CD4-positive, alpha-beta T cell treated with Interleukin-15 for 4 hours (primary cell): ENCODE measurements at regions not wholly inside any gene's neighbourhood (a gene's known extent, or its start where the extent isn't known, plus 50 kb on each side); places are given as distances from the start of the nearest gene placed in this dataset.
"Not testable (repeated sequence)": the region's sequence is repeated elsewhere in the genome, so short reads cannot be mapped to it uniquely, and the experiment has no call there.

Source experiments
- DNase-seq: peaks from one replicate; pipeline ENCODE4 v3.0.0-alpha.2; 2020; ENCODE audit warnings: low spot score

DNA sequence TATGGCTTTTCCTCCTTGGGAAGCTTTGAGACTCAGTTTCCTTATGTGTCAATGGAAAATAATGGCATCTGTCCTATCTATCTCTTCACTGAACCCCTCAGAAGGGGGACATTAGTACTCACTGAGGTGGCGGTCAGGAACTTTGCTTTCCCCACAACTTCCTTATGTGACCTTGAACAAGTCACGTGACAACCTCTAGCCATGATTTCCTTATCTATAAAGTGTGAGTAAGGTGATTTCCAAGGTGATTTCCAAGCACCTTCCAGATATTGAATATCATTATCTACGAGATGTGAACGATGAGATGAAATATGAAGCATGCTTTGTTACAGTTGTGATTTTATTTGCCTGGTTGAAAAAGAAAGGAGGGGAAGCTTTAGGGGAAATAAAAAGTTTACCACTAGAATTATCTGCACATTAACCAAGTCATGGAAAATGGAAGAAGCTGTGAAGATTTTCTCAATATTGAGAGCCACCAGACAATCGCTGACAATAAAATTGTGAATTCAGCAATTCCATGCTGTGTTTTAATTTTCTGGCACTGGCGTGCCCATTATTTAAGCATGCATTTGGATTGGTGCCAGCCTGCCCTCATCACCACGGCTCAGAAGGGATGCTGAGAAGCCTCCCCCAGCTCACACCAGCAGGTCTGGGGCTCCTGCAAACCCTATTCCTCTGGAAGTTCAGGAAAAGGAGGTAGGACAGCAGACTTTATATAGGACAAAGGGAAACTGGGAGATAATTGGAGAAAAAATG is 255.3 kb downstream of the CD83 start:
- no peak for DNase-seq

- no peak for DNase-seq
These were observed 256.3 kb downstream of the CD83 start for GRCh38 chr6:14373648-14374437.

DNA sequence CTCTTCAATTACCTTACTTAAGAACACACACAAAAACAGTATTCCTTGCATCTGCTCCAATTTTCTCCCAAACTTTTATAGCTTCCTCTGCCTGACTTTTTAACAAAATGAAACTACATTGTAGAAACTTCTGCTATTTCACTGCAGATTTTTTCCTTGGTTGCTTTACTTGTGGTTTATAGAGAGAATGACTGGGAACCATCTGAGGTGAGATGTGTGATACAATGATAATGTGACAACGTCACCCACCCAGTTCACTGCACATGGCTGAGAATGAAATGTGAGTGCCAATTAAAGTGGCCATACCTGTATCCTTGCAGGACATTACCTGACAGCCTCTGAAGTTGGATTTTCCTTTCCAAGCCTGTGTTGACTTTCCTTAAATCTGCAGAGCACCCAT is 258.4 kb downstream of the CD83 start:
- DNase-seq: no peak

DNA sequence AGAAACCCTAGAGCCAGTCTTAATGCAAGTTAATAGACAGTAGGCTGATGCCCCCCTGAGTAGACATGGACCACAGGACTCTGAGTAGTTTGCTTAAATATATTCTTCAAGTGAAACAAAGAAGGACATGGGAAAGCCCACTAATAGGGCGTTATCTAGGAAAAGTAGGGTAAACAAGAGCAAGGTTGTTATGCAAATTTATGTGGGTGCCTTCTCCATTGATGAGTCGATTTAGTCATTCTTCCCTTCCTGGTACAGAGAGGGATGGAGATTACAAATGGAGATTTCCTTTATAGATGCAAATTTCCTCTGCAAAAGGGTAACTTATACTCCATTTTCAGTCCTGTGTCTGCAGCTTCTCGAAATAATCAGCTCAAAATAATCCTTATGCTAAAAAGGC is 262.0 kb downstream of the CD83 start:
- DNase-seq: no peak

DNA sequence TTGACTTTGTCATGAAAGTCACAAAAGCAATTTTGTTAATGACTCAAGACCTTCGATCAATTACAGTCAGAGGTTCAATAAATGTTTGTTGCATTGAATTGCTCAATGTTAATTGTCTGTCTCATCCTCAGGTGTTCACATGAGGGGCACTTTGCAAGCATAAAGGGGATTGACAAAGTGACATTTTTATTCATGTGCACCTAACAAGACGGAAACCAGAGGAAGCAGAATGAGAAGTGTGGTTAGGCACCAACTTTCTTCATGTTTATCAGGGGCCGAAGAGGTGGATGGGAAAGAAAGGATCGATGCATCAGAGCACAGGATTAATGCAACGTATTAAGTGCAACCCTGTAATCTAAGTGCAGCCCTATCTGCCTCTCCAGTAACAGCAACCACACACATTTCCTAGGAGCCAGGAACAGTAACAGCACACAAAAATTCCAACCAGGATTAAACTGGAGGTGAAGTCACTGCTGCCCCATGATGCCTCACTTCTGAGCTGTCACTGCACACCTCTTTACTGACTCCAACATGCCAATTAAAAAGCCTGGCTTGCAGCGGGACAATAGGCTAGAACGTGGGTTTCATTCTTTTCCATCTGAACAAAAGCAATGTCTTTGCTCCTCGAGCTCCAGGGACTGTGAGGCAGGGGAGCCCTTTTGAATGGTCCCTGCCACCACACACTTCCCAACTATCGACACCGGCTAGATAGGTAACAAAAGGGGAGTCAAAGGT is 262.7 kb downstream of the CD83 start:
- no peak for DNase-seq

DNA sequence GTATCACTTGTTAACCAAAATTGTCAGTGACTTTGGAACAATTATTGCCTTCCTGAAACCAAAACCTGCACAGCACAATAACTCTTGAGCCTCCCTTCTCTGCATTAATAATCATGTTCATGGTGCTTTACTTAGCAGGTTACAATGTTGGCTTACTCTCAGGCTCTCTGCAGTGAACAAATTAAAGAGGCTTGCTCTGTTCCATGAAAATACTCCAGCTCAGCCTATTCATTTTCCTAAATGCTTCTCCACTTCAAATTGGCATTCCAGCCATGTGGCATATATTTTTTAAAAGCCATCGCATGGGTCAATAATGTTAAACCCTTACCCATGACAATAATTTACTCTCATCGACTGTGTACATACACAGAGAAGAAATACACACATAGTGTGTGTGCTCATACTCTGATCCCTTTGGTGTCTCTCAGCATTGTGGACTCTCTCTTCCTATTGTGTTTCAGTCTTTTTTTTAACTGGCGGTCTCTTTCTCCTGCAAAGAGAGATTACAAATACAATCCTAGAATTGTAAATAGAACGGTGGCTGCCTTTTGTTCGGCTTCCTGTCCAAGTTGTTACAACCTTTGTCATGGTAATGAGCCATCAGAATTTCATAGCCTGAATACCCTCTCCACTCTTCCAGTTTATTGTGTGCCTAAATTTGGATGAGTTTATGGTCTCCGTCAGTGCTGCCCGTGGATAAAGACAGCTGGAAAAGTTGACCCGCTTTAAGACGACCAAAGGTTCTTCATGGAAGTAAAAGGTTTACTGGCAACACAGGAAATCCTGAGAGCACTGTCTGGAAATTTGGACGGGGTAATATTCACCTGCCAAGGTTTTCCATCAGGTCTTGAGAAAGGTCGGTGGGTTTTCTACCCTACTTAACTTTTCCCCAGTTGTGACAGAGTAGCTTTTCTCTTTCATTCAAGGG is 263.6 kb downstream of the CD83 start:
- no peak for DNase-seq

DNA sequence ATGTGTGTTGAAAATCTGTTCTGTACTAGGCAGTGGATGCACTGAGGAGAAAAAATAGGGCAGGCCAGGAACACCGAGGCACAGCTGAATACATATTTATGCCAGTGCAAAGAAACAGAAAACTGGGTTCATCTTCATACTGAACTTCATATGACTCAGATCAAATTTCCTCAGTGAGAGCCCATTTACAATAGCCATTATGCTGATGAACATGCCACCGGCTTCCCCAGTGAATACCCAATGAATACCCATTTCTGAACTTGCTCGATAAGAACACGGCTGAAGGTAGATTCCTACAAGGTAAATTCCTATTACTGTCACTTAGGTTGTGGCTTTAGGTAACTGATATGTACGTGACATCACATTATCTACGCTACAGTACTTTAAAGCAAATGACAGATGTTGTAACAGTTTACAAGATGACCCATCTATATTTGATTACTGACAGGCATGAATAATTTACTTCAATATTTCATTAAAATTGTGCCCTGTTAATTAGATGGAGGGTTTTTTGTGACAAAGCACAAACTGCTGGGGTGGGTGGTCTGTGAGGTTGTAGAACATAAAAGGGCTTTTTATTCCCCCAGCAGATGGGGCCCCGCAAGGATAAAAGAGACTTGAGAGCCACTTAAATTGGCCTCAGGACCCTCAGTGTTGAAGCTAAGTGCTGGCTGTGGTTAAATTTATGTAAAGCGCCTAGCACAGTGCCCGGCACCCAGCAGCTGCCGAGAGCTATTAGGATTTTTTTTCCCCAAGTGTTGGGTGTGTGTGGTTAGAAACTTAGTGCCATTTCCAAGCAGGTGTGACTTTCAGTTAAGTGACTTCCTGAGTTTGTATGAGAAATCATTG is 264.5 kb downstream of the CD83 start:
- no peak for DNase-seq

GRCh38 chr6:14382678-14383236 is 265.2 kb downstream of the CD83 start:
- no peak for DNase-seq

DNA sequence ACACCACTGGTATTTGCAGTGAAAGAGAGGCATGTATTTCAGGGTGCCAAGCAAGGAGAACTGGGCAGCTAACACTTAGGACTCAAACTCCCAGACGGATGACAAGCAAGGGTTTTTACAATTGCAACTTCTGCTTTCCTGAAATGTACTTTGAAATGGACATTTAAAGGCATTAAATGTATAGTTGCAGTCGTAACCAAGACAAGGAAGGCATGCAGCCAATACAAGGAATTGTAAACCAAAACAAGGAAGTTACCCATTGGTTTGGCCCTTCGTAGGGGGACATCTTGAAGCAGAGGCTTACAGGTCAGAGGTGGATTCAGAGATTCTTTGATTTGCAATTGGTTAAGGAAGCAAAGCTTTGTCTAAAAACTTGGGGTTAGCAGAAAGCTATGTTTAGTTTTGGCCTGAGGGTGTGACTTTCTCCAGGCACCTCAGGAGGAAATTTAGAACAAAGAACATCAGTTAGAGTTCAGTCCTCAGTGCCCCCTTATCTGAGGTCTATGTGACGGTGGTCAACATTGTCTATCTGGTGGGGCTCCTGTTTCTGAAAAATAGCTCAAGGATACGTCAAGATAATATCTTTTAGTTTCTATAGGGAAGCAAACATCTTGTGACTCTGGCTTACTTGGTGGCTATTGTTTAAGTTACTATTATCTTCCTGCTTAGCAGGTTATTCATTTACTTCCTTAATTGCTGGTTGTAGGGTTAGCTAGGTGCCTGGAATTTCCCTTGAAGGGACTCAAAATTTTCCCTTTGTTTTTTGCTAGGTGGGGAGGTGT is 266.0 kb downstream of the CD83 start:
- no peak for DNase-seq

- no peak for DNase-seq
These were observed 266.8 kb downstream of the CD83 start for GRCh38 chr6:14384175-14384949.

DNA sequence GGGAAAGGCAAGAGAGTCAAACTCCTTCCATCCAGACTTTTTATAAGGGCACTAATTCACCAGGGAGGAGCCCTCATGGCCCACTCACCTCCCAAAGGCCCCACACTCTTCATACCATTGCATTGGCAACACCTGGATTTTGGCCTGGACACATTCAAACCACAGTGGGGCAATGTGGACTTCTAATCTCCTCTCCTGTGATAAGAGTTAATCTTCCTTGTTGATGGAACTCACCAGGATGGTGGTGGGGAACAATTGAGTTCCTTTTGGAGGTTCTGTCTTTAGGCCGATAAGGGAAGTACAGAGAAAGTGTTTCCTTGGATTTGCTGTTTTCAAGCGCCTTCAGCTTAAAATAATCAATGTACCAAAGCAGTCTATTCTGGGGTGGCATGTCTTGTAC is 268.7 kb downstream of the CD83 start:
- DNase-seq: no peak

GRCh38 chr6:14386668-14387067 is 269.1 kb downstream of the CD83 start:
- no peak for DNase-seq

- DNase-seq: no peak
These were observed 270.8 kb downstream of the CD83 start for GRCh38 chr6:14388371-14388770.

- DNase-seq: not testable (repeated sequence)
These were observed 272.2 kb downstream of the CD83 start for GRCh38 chr6:14389776-14390175.

- no peak for DNase-seq
These were observed 273.2 kb downstream of the CD83 start for GRCh38 chr6:14390805-14391204.

DNA sequence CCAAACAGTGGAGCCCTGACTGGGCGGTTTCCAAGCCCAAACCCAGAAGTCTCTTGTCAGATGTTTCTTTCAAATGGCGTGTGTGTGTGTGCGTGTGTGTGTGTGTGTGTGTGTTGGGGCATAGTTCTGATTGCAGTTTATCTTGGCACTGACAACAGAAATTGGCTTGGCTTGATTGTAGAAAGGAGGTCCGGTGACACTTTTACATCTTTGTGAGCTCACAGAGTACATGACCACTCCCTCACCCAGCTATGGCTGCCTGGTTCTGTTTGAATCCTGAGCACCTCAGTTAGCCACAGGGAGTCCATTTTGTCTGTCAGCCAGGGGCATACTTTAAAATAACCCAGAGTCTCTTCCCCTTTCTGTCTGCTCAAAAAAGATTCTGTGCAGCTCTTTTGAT is 276.3 kb downstream of the CD83 start:
- no peak for DNase-seq

DNA sequence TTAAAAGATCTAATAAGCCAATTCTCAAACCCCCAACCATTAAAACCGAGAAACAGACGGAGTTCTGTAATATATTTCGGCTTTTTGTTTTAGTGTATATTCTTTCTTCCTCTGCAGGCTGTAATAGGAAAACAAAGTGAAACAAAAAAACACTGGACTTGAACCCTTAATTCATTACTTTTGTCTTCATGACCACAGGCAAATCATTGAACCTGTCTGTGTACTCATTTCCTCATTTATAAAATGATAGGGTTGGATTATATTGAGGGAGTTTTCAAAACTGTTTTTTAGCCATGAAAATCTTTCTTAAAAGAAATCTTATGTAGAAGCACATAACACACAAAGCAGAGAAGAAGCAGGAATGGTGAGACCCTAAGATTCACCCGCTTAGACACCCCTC is 278.8 kb downstream of the CD83 start:
- no peak for DNase-seq

- no peak for DNase-seq
These were observed 279.4 kb downstream of the CD83 start for GRCh38 chr6:14396826-14397517.
